ENCODE measurements at regions not wholly inside any gene's neighbourhood (a gene's known extent, or its start where the extent isn't known, plus 50 kb on each side); places are given as distances from the start of the nearest gene placed in this dataset.

- DNase-seq = no peak
Observed at GRCh38 chr15:67992834-67993233, 61.3 kb upstream of the PIAS1 start.

GRCh38 chr15:67997996-67998395 is 56.1 kb upstream of the PIAS1 start:
- no peak for DNase-seq

DNA sequence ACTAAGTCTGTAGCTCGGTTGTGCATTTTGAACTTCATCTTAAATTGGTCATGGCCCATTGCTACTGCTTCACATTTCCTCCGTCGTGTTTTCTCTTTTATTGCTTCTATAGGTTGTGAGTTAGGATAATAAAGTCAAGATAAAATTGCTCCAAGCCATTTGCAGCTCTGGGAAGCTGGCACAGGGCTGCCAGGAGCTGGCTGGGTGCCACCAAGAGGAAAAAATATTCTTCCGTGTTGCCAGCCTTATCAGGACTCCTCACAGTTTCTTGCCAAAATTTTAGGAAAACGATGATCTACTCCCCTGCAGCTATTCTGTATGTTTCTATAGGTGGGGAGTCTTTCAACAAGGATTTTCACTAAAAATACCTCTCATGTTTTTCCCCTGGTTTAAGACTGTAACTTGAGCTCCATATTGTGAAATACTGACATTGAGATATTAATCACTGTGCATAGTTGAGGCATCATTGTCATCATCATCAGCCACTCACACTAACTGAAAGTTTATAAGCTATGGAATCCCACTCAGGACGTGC is 55.4 kb upstream of the PIAS1 start:
- DNase-seq = no peak

DNA sequence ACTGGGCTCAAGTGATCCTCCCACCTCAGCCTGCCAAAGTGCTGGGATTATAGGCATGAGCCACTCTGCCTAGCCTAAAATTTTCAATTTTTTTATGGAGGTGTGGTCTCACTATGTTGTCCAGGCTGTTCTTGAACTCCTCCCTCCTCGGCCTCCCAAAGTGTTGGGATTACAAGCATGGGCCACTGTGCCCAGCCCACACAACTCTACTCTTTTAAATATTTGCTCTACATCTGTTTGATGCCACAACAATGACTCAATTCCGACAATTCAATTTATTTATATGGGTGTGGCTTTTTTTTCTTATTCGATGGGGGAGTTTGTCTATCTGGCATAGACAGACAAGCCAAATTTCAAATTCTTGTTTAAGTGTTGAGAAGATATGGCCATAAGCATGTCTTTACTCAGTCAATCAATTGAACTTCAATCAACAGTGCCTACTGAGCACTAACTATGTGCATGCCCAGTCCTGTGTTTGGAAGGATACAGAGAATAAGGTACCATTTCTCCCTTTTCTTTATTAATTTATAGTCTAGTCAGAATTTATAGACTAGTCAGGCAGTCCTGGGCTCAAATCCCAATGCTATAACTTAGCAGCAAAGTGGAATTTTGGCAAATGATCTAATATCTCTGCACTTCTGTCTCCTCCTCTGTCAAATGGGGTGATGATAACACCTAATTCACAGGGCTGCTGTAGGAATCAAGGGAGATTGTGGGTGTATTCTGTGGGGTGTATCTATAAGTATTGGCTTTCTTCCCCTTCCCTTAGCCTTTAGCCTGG is 54.6 kb upstream of the PIAS1 start:
- no peak for DNase-seq

DNA sequence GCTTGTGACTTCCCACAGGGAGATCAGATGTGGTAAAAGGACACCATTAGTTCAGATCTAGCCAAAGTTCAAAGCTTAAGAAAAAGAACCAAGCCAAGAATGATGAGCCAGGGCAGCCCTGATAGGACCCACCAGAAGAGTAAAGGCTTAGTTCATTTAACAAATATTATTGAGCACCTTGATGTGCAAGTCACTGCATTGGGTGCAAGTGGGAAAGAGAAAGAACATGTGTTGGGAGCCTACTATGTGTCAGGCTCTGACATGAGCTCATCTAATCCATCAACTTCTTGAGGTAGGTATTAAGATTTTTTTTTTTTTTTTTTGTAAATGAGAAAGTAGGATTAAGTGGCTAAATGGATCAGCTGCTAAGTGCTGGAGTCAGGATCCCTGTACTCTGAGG is 53.4 kb upstream of the PIAS1 start:
- DNase-seq = no peak

- DNase-seq = no peak
Observed at GRCh38 chr15:68001811-68002210, 52.3 kb upstream of the PIAS1 start.

- no peak for DNase-seq
Observed at GRCh38 chr15:68003297-68003696, 50.8 kb upstream of the PIAS1 start.

All from Kasumi-1 (cell line).